Endothelial cell of umbilical vein (primary cell): ENCODE measurements at regions not wholly inside any gene's neighbourhood (a gene's known extent, or its start where the extent isn't known, plus 50 kb on each side); places are given as distances from the start of the nearest gene placed in this dataset.

Source experiments
- CTCF ChIP-seq, 2 donors: IDR thresholded peaks; 1 replicate in 1 of 2; 2 replicates in 1 of 2; pipeline ENCODE4 v1.5.1; 2011; ENCODE audit warnings: low read length in 2 of 2, mild to moderate bottlenecking in 2 of 2, moderate library complexity in 2 of 2, control low read depth in 1 of 2, inconsistent platforms in 1 of 2, low read depth in 1 of 2; ENCODE audit not compliant: insufficient read depth in 1 of 2; ENCODE audit errors: extremely low read depth in 1 of 2
- EZH2 ChIP-seq: IDR thresholded peaks from 2 replicates; pipeline ENCODE4 v1.6.1; 2012; ENCODE audit warnings: borderline replicate concordance, low read depth, mild to moderate bottlenecking, moderate library complexity, low read length, inconsistent platforms; ENCODE audit not compliant: severe bottlenecking
- FOS ChIP-seq: IDR thresholded peaks from 2 replicates; pipeline ENCODE4 v1.6.1; 2011; ENCODE audit warnings: mild to moderate bottlenecking, low read length, moderate library complexity, borderline replicate concordance; ENCODE audit not compliant: insufficient read depth
- GATA2 ChIP-seq: IDR thresholded peaks from 2 replicates; pipeline ENCODE4 v1.7.0; 2011; ENCODE audit warnings: low read depth, mild to moderate bottlenecking, moderate library complexity, mixed read lengths, low read length; ENCODE audit not compliant: insufficient read length, insufficient read depth
- MAX ChIP-seq: IDR thresholded peaks from 2 replicates; pipeline ENCODE4 v1.6.1; 2011; ENCODE audit not compliant: insufficient read depth, insufficient read length
- MYC ChIP-seq: IDR thresholded peaks from one replicate; pipeline ENCODE4 v1.6.1; 2011; ENCODE audit warnings: mild to moderate bottlenecking, low read depth, low read length
- POLR2A ChIP-seq: IDR thresholded peaks from 2 replicates; pipeline ENCODE4 v1.6.1; 2012; ENCODE audit warnings: low read depth, mild to moderate bottlenecking, control low read depth, low read length
- POLR2AphosphoS5 ChIP-seq: IDR thresholded peaks from 2 replicates; pipeline ENCODE4 v1.6.1; 2012; ENCODE audit warnings: low read depth, mild to moderate bottlenecking, control low read depth, low read length, moderate library complexity; ENCODE audit not compliant: insufficient read depth

- TF ChIP-seq POLR2A: no peak
- TF ChIP-seq CTCF (IDR thresholded peaks at IDR 0.05; ENCODE audit: extremely low read depth in 1 of 2, insufficient read depth in 1 of 2, low read depth in 1 of 2, low read length in 2 of 2): no peak
- TF ChIP-seq EZH2: no peak
- no peak for TF ChIP-seq MAX
- no peak for TF ChIP-seq FOS
- TF ChIP-seq GATA2: no peak
- no peak for TF ChIP-seq MYC
- no peak for TF ChIP-seq POLR2AphosphoS5
Measured at GRCh38 chr9:118711843-118712242, 657.4 kb downstream of the BRINP1 start.
